Activated naive CD4-positive, alpha-beta T cell treated with anti-CD3 and anti-CD28 coated beads, Interleukin-2, amount 50 U/mL, for 24 hours (primary cell): ENCODE measurements at regions not wholly inside any gene's neighbourhood (a gene's known extent, or its start where the extent isn't known, plus 50 kb on each side); places are given as distances from the start of the nearest gene placed in this dataset.

Source experiments
- H3K27ac Mint-ChIP-seq: one replicate; pipeline ENCODE4 v1.8.0; 2021; ENCODE audit warnings: mild to moderate bottlenecking, mixed read lengths
- H3K27me3 Mint-ChIP-seq: one replicate; pipeline ENCODE4 v1.8.0; 2021; ENCODE audit warnings: mixed read lengths
- H3K36me3 Mint-ChIP-seq: one replicate; pipeline ENCODE4 v1.8.0; 2021; ENCODE audit warnings: mixed read lengths
- H3K4me1 Mint-ChIP-seq: one replicate; pipeline ENCODE4 v1.8.0; 2021; ENCODE audit warnings: mixed read lengths
- H3K4me3 Mint-ChIP-seq: one replicate; pipeline ENCODE4 v1.8.0; 2021; ENCODE audit warnings: mild to moderate bottlenecking, mixed read lengths
- H3K9me3 Mint-ChIP-seq: one replicate; pipeline ENCODE4 v1.8.0; 2021; ENCODE audit warnings: mixed read lengths

- no peaks in the 10 kb centered on the region for H3K36me3 Mint-ChIP-seq
- H3K27ac Mint-ChIP-seq, result no peak overlapping the region
- H3K4me1 Mint-ChIP-seq, result no peaks in the 10 kb centered on the region
- H3K27me3 Mint-ChIP-seq, result peaks cover 1% of the 10 kb centered on the region
- H3K9me3 Mint-ChIP-seq, result peaks cover 6% of the 10 kb centered on the region
- H3K4me3 Mint-ChIP-seq, result no peak overlapping the region
These were observed 478.0 kb downstream of the BRINP1 start for GRCh38 chr9:118891213-118891612.

GRCh38 chr9:118896324-118897000, 472.8 kb downstream of the BRINP1 start:
- peaks cover 1% of the 10 kb centered on the region for H3K27me3 Mint-ChIP-seq
- H3K27ac Mint-ChIP-seq, result no peak overlapping the region
- H3K4me3 Mint-ChIP-seq, result no peak overlapping the region
- H3K36me3 Mint-ChIP-seq, result no peaks in the 10 kb centered on the region
- H3K9me3 Mint-ChIP-seq, result peaks cover 10% of the 10 kb centered on the region
- H3K4me1 Mint-ChIP-seq, result no peaks in the 10 kb centered on the region

- Mint-ChIP-seq H3K36me3 (no peaks in the 10 kb centered on the region), H3K4me3 (no peak overlapping the region), H3K4me1 (no peaks in the 10 kb centered on the region), H3K27me3 (no peaks in the 10 kb centered on the region), H3K27ac (no peak overlapping the region), H3K9me3 (peaks cover 25% of the 10 kb centered on the region)
These were observed 451.1 kb downstream of the BRINP1 start for GRCh38 chr9:118918180-118918579.

- H3K4me1 Mint-ChIP-seq, result no peaks in the 10 kb centered on the region
- no peak overlapping the region for H3K27ac Mint-ChIP-seq
- H3K4me3 Mint-ChIP-seq, result no peak overlapping the region
- H3K27me3 Mint-ChIP-seq, result no peaks in the 10 kb centered on the region
- no peaks in the 10 kb centered on the region for H3K9me3 Mint-ChIP-seq
- no peaks in the 10 kb centered on the region for H3K36me3 Mint-ChIP-seq
These were observed 440.5 kb downstream of the BRINP1 start for GRCh38 chr9:118928722-118929121.

- H3K4me3 Mint-ChIP-seq, result no peak overlapping the region
- no peaks in the 10 kb centered on the region for H3K27me3 Mint-ChIP-seq
- H3K27ac Mint-ChIP-seq, result no peak overlapping the region
- H3K36me3 Mint-ChIP-seq, result no peaks in the 10 kb centered on the region
- H3K4me1 Mint-ChIP-seq, result no peaks in the 10 kb centered on the region
- H3K9me3 Mint-ChIP-seq, result no peaks in the 10 kb centered on the region
These were observed 439.9 kb downstream of the BRINP1 start for GRCh38 chr9:118929287-118929686.

GRCh38 chr9:118931941-118932340, 437.3 kb downstream of the BRINP1 start:
- no peak overlapping the region for H3K4me3 Mint-ChIP-seq
- H3K27me3 Mint-ChIP-seq, result no peaks in the 10 kb centered on the region
- H3K27ac Mint-ChIP-seq, result no peak overlapping the region
- no peaks in the 10 kb centered on the region for H3K36me3 Mint-ChIP-seq
- H3K4me1 Mint-ChIP-seq, result no peaks in the 10 kb centered on the region
- no peaks in the 10 kb centered on the region for H3K9me3 Mint-ChIP-seq

GRCh38 chr9:118938581-118938980, 430.7 kb downstream of the BRINP1 start:
- Mint-ChIP-seq H3K9me3 (no peaks in the 10 kb centered on the region), H3K27me3 (no peaks in the 10 kb centered on the region), H3K4me3 (no peak overlapping the region), H3K36me3 (no peaks in the 10 kb centered on the region), H3K27ac (no peak overlapping the region), H3K4me1 (no peaks in the 10 kb centered on the region)

GRCh38 chr9:118940473-118940872, 428.8 kb downstream of the BRINP1 start:
- H3K27me3 Mint-ChIP-seq, result no peaks in the 10 kb centered on the region
- no peaks in the 10 kb centered on the region for H3K9me3 Mint-ChIP-seq
- no peaks in the 10 kb centered on the region for H3K36me3 Mint-ChIP-seq

GRCh38 chr9:118946669-118947068, 422.6 kb downstream of the BRINP1 start:
- Mint-ChIP-seq H3K4me1 (no peaks in the 10 kb centered on the region), H3K27me3 (no peaks in the 10 kb centered on the region), H3K4me3 (no peak overlapping the region), H3K36me3 (no peaks in the 10 kb centered on the region), H3K9me3 (no peaks in the 10 kb centered on the region), H3K27ac (no peak overlapping the region)

More at GRCh38 chr9:118940473-118940872, 428.8 kb downstream of the BRINP1 start:
- H3K27ac Mint-ChIP-seq, result no peak overlapping the region
- H3K4me3 Mint-ChIP-seq, result no peak overlapping the region
- no peaks in the 10 kb centered on the region for H3K4me1 Mint-ChIP-seq

GRCh38 chr9:118954857-118955256, 414.4 kb downstream of the BRINP1 start:
- Mint-ChIP-seq H3K4me1 (no peaks in the 10 kb centered on the region), H3K36me3 (no peaks in the 10 kb centered on the region), H3K27me3 (no peaks in the 10 kb centered on the region), H3K4me3 (no peak overlapping the region), H3K27ac (no peak overlapping the region), H3K9me3 (no peaks in the 10 kb centered on the region)

GRCh38 chr9:118957585-118957984, 411.6 kb downstream of the BRINP1 start:
- H3K36me3 Mint-ChIP-seq, result no peaks in the 10 kb centered on the region
- no peaks in the 10 kb centered on the region for H3K9me3 Mint-ChIP-seq
- H3K4me3 Mint-ChIP-seq, result no peak overlapping the region
- no peaks in the 10 kb centered on the region for H3K27me3 Mint-ChIP-seq
- H3K4me1 Mint-ChIP-seq, result no peaks in the 10 kb centered on the region
- no peak overlapping the region for H3K27ac Mint-ChIP-seq

- H3K36me3 Mint-ChIP-seq, result no peaks in the 10 kb centered on the region
- H3K4me3 Mint-ChIP-seq, result no peak overlapping the region
- no peaks in the 10 kb centered on the region for H3K27me3 Mint-ChIP-seq
- H3K4me1 Mint-ChIP-seq, result no peaks in the 10 kb centered on the region
- no peaks in the 10 kb centered on the region for H3K9me3 Mint-ChIP-seq
- no peak overlapping the region for H3K27ac Mint-ChIP-seq
These were observed 409.9 kb downstream of the BRINP1 start for GRCh38 chr9:118959366-118959765.

- H3K36me3 Mint-ChIP-seq, result no peaks in the 10 kb centered on the region
- no peak overlapping the region for H3K27ac Mint-ChIP-seq
- no peaks in the 10 kb centered on the region for H3K27me3 Mint-ChIP-seq
- H3K4me1 Mint-ChIP-seq, result no peaks in the 10 kb centered on the region
- no peak overlapping the region for H3K4me3 Mint-ChIP-seq
- H3K9me3 Mint-ChIP-seq, result no peaks in the 10 kb centered on the region
These were observed 407.4 kb downstream of the BRINP1 start for GRCh38 chr9:118961857-118962256.

GRCh38 chr9:118962426-118962825, 406.8 kb downstream of the BRINP1 start:
- no peaks in the 10 kb centered on the region for H3K4me1 Mint-ChIP-seq
- no peaks in the 10 kb centered on the region for H3K36me3 Mint-ChIP-seq
- H3K27me3 Mint-ChIP-seq, result no peaks in the 10 kb centered on the region
- H3K9me3 Mint-ChIP-seq, result no peaks in the 10 kb centered on the region
- no peak overlapping the region for H3K4me3 Mint-ChIP-seq
- no peak overlapping the region for H3K27ac Mint-ChIP-seq

GRCh38 chr9:118963674-118964073, 405.6 kb downstream of the BRINP1 start:
- Mint-ChIP-seq H3K9me3 (no peaks in the 10 kb centered on the region), H3K4me1 (no peaks in the 10 kb centered on the region), H3K36me3 (no peaks in the 10 kb centered on the region), H3K27ac (no peak overlapping the region), H3K4me3 (no peak overlapping the region), H3K27me3 (no peaks in the 10 kb centered on the region)

GRCh38 chr9:118967901-118968300, 401.3 kb downstream of the BRINP1 start:
- Mint-ChIP-seq H3K4me3 (no peak overlapping the region), H3K4me1 (no peaks in the 10 kb centered on the region), H3K36me3 (peaks cover 2% of the 10 kb centered on the region), H3K27me3 (no peaks in the 10 kb centered on the region), H3K27ac (no peak overlapping the region), H3K9me3 (peaks cover 5% of the 10 kb centered on the region)

GRCh38 chr9:118975736-118976135, 393.5 kb downstream of the BRINP1 start:
- no peak overlapping the region for H3K4me3 Mint-ChIP-seq
- H3K4me1 Mint-ChIP-seq, result no peaks in the 10 kb centered on the region
- H3K36me3 Mint-ChIP-seq, result peaks cover under 1% of the 10 kb centered on the region
- no peak overlapping the region for H3K27ac Mint-ChIP-seq
- H3K27me3 Mint-ChIP-seq, result peaks cover 1% of the 10 kb centered on the region
- peaks cover 1% of the 10 kb centered on the region for H3K9me3 Mint-ChIP-seq
